H9 (cell line): ENCODE measurements at regions not wholly inside any gene's neighbourhood (a gene's known extent, or its start where the extent isn't known, plus 50 kb on each side); places are given as distances from the start of the nearest gene placed in this dataset.

ENCODE experiments used
- DNase-seq: peaks from one replicate; pipeline ENCODE4 v3.0.0-alpha.2; 2017
- H2AFZ ChIP-seq: one replicate; pipeline ENCODE4 v1.6.1; 2013; ENCODE audit warnings: mild to moderate bottlenecking, low read length, control low read depth, moderate library complexity
- H2AK5ac ChIP-seq: 2 replicates; pipeline ENCODE4 v1.6.1; 2013; ENCODE audit warnings: low read length, control low read depth, mixed read lengths; ENCODE audit not compliant: insufficient read length
- H2BK120ac ChIP-seq: one replicate; pipeline ENCODE4 v1.6.1; 2013; ENCODE audit warnings: low read depth, mild to moderate bottlenecking, low read length, control low read depth, inconsistent platforms; ENCODE audit not compliant: poor library complexity, severe bottlenecking
- H2BK12ac ChIP-seq: 2 replicates; pipeline ENCODE4 v1.6.1; 2013; ENCODE audit warnings: low read length, control low read depth, mixed read lengths, low read depth; ENCODE audit not compliant: insufficient read length
- H2BK15ac ChIP-seq: 2 replicates; pipeline ENCODE4 v1.6.1; 2013; ENCODE audit warnings: low read depth, low read length, control low read depth
- H2BK20ac ChIP-seq: one replicate; pipeline ENCODE4 v1.6.1; 2013; ENCODE audit warnings: low read depth, mild to moderate bottlenecking, low read length, control low read depth, inconsistent platforms; ENCODE audit not compliant: poor library complexity, severe bottlenecking
- H2BK5ac ChIP-seq: 2 replicates; pipeline ENCODE4 v1.6.1; 2013; ENCODE audit warnings: low read length, control low read depth, mixed read lengths; ENCODE audit not compliant: insufficient read length
- H3K14ac ChIP-seq: 2 replicates; pipeline ENCODE4 v1.6.1; 2013; ENCODE audit warnings: low read length, control low read depth; ENCODE audit not compliant: insufficient read depth
- H3K18ac ChIP-seq: 2 replicates; pipeline ENCODE4 v1.6.1; 2013; ENCODE audit warnings: low read depth, mild to moderate bottlenecking, mixed read lengths, low read length, control low read depth; ENCODE audit not compliant: insufficient read length
- H3K23ac ChIP-seq: 2 replicates; pipeline ENCODE4 v1.6.1; 2013; ENCODE audit warnings: low read length, control low read depth, mixed read lengths, low read depth; ENCODE audit not compliant: insufficient read length
- H3K23me2 ChIP-seq: 2 replicates; pipeline ENCODE4 v1.6.1; 2013; ENCODE audit warnings: low read depth, mild to moderate bottlenecking, mixed read lengths, low read length, control low read depth; ENCODE audit not compliant: insufficient read length, poor library complexity, severe bottlenecking
- H3K27ac ChIP-seq: 2 replicates; pipeline ENCODE4 v1.5.1; 2013; ENCODE audit warnings: low read length, control low read depth, mixed read lengths, low read depth; ENCODE audit not compliant: insufficient read length
- H3K27me3 ChIP-seq: 2 replicates; pipeline ENCODE4 v1.6.1; 2013; ENCODE audit warnings: low read length, control low read depth, inconsistent platforms; ENCODE audit not compliant: insufficient read depth
- H3K4ac ChIP-seq: 2 replicates; pipeline ENCODE4 v1.6.1; 2013; ENCODE audit warnings: low read depth, mild to moderate bottlenecking, control low read depth, inconsistent platforms, low read length, moderate library complexity
- H3K4me1 ChIP-seq: 2 replicates; pipeline ENCODE4 v1.6.1; 2013; ENCODE audit warnings: low read length, control low read depth, inconsistent platforms; ENCODE audit not compliant: insufficient read depth
- H3K4me2 ChIP-seq: 2 replicates; pipeline ENCODE4 v1.6.1; 2013; ENCODE audit warnings: low read length, control low read depth, mixed read lengths; ENCODE audit not compliant: insufficient read length, insufficient read depth
- H3K56ac ChIP-seq: 2 replicates; pipeline ENCODE4 v1.6.1; 2013; ENCODE audit warnings: low read depth, mild to moderate bottlenecking, mixed read lengths, low read length, control low read depth; ENCODE audit not compliant: insufficient read length
- H3K79me1 ChIP-seq: 2 replicates; pipeline ENCODE4 v1.6.1; 2013; ENCODE audit warnings: low read depth, mild to moderate bottlenecking, moderate library complexity, low read length, control low read depth, inconsistent platforms; ENCODE audit not compliant: insufficient read depth, poor library complexity, severe bottlenecking
- H3K79me2 ChIP-seq: 2 replicates; pipeline ENCODE4 v1.6.1; 2013; ENCODE audit warnings: low read length, control low read depth, inconsistent platforms; ENCODE audit not compliant: insufficient read depth
- H3K9ac ChIP-seq: 2 replicates; pipeline ENCODE4 v1.6.1; 2013; ENCODE audit warnings: low read length, control low read depth, mixed read lengths; ENCODE audit not compliant: insufficient read length; ENCODE audit errors: extremely low read depth
- H3K9me3 ChIP-seq: one replicate; pipeline ENCODE4 v1.6.1; 2013; ENCODE audit warnings: low read depth, low read length, inconsistent platforms; ENCODE audit not compliant: control insufficient read depth
- H3T11ph ChIP-seq: one replicate; pipeline ENCODE4 v1.6.1; 2013; ENCODE audit warnings: mild to moderate bottlenecking, low read length, control low read depth, inconsistent platforms
- H4K20me1 ChIP-seq: one replicate; pipeline ENCODE4 v1.6.1; 2013; ENCODE audit not compliant: control insufficient read depth, insufficient read length, insufficient read depth
- H4K5ac ChIP-seq: 2 replicates; pipeline ENCODE4 v1.6.1; 2013; ENCODE audit warnings: low read depth, mild to moderate bottlenecking, mixed read lengths, low read length, control low read depth; ENCODE audit not compliant: insufficient read length
- H4K8ac ChIP-seq: replicated peaks from 2 replicates; pipeline ENCODE4 v1.6.1; 2013; ENCODE audit warnings: low read length, control low read depth, mixed read lengths, low read depth; ENCODE audit not compliant: insufficient read length
- H4K91ac ChIP-seq: 2 replicates; pipeline ENCODE4 v1.6.1; 2013; ENCODE audit warnings: low read depth, mild to moderate bottlenecking, moderate library complexity, mixed read lengths, low read length, control low read depth; ENCODE audit not compliant: insufficient read length
- H3K27ac Mint-ChIP-seq, 3 experiments: 2 replicates in 2 of 3; 3 replicates in 1 of 3; pipeline ENCODE4 v1.8.0; 2020 to 2021; ENCODE audit warnings: mixed read lengths in 3 of 3, mild to moderate bottlenecking in 1 of 3, moderate library complexity in 1 of 3
- H3K27me3 Mint-ChIP-seq: 2 replicates; pipeline ENCODE4 v1.8.0; 2021; ENCODE audit warnings: low read depth, mild to moderate bottlenecking, moderate library complexity, mixed read lengths
- H3K36me3 Mint-ChIP-seq, 3 experiments: 2 replicates in 2 of 3; 3 replicates in 1 of 3; pipeline ENCODE4 v1.8.0; 2020 to 2021; ENCODE audit warnings: low read depth in 3 of 3, mixed read lengths in 3 of 3; ENCODE audit not compliant: insufficient read depth in 1 of 3
- H3K4me1 Mint-ChIP-seq, 2 experiments: 2 replicates each; pipeline ENCODE4 v1.8.0; 2020; ENCODE audit warnings: mixed read lengths in 2 of 2
- H3K4me3 Mint-ChIP-seq, 2 experiments: 2 replicates in 1 of 2; 3 replicates in 1 of 2; pipeline ENCODE4 v1.8.0; 2020 to 2021; ENCODE audit warnings: mild to moderate bottlenecking in 2 of 2, mixed read lengths in 2 of 2, moderate library complexity in 1 of 2
- H3K9me3 Mint-ChIP-seq, 2 experiments: 2 replicates in 1 of 2; 3 replicates in 1 of 2; pipeline ENCODE4 v1.8.0; 2020; ENCODE audit warnings: mild to moderate bottlenecking in 2 of 2, mixed read lengths in 2 of 2, moderate library complexity in 1 of 2
- WGBS: extraction: QIAGEN DNeasy Blood & Tissue Kit; methylation state at CpG from one replicate; pipeline ENCODE4 v1.1.7; 2013; ENCODE audit warnings: missing lambda C conversion rate, low lambda C conversion rate, mixed read lengths; ENCODE audit not compliant: insufficient read length; ENCODE audit errors: extremely low coverage; 5-methylcytosine and 5-hydroxymethylcytosine counted together
- TF ChIP-seq, protein P1 (sequence below): fragments of 200-600 bp; sonication (generic); conservative IDR thresholded peaks from 3 replicates; pipeline ENCODE4 v1.8.0; 2021; ENCODE audit warnings: antibody characterized with exemption, mild to moderate bottlenecking

DNA sequence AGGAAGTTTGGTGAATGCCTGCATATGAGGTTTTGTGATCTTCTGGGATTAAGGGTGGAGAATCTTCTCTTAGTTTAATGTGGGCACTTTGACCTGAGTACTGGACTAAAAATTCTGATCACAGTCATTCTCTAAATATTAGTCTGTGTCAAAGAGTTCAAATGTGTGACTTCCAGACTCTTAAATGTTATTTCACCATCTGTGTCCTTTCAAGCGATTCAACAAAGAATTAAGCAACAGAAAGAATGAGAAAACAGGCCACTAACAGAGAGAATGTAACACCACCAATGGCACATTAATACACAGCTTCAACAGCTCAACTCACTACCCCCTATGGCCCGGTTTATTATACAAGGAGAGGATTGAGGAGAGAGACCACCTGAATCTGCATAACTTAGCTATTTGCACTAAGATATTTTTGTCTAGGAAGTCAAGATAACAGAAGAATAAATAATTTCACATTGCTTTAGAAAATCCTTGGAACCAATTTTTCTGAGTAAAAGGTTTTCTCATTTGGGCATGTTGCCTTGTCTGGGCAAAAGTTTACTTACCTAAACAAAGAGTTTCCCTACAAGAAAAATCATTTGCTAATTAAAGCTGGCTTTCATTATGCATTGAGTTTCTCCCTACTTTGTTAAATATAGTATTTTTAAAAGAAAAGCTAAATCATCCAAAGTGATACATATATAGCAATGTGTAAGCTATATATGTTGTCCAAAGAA lies 1313.7 kb downstream of the NCAM2 start:
- Histone ChIP-seq H2BK5ac (no peak overlapping the region), H3K56ac (no peak overlapping the region), H4K8ac (no peak overlapping the region), H2BK120ac (no peak overlapping the region), H3T11ph (no peak overlapping the region), H4K5ac (no peak overlapping the region), H2AFZ (no peak overlapping the region), H3K23me2 (no peaks in the 10 kb centered on the region), H2BK15ac (no peak overlapping the region), H3K18ac (no peak overlapping the region), H4K20me1 (no peaks in the 10 kb centered on the region), H3K4ac (no peak overlapping the region), H3K4me2 (no peak overlapping the region), H2AK5ac (no peak overlapping the region), H3K23ac (no peak overlapping the region), H3K14ac (no peak overlapping the region), H3K9ac (no peak overlapping the region), H2BK20ac (no peak overlapping the region), H3K9me3 (no peaks in the 10 kb centered on the region), H3K27ac (no peak overlapping the region), H2BK12ac (no peak overlapping the region), H3K79me1 (no peaks in the 10 kb centered on the region), H3K4me1 (no peaks in the 10 kb centered on the region), H3K79me2 (no peaks in the 10 kb centered on the region), H4K91ac (no peak overlapping the region), H3K27me3 (no peaks in the 10 kb centered on the region)
- TF ChIP-seq, protein P1, sequence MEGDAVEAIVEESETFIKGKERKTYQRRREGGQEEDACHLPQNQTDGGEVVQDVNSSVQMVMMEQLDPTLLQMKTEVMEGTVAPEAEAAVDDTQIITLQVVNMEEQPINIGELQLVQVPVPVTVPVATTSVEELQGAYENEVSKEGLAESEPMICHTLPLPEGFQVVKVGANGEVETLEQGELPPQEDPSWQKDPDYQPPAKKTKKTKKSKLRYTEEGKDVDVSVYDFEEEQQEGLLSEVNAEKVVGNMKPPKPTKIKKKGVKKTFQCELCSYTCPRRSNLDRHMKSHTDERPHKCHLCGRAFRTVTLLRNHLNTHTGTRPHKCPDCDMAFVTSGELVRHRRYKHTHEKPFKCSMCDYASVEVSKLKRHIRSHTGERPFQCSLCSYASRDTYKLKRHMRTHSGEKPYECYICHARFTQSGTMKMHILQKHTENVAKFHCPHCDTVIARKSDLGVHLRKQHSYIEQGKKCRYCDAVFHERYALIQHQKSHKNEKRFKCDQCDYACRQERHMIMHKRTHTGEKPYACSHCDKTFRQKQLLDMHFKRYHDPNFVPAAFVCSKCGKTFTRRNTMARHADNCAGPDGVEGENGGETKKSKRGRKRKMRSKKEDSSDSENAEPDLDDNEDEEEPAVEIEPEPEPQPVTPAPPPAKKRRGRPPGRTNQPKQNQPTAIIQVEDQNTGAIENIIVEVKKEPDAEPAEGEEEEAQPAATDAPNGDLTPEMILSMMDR, result no peak
- Mint-ChIP-seq H3K9me3 (peaks cover 9 to 13% of the 10 kb centered on the region in 2 experiments; a peak in 3 of 5 replicates), H3K4me1 (no peaks in the 10 kb centered on the region; a peak in 1 of 4 replicates), H3K27ac (no peak overlapping the region), H3K4me3 (no peak overlapping the region), H3K27me3 (no peaks in the 10 kb centered on the region), H3K36me3 (peaks cover 3 to 13% (median 4%) of the 10 kb centered on the region in 3 experiments; a peak in 5 of 7 replicates)
- WGBS, result no CpG with 5 or more reads among the region's 2 CpGs
- no peak for DNase-seq
